Activated CD4-positive, alpha-beta T cell treated with anti-CD3 and anti-CD28 coated beads, Interleukin-2, amount 10 ng/mL, durations not matched to agents 7 days and 5 days (primary cell): ENCODE measurements at regions not wholly inside any gene's neighbourhood (a gene's known extent, or its start where the extent isn't known, plus 50 kb on each side); places are given as distances from the start of the nearest gene placed in this dataset.
"Not testable (repeated sequence)": the region's sequence is repeated elsewhere in the genome, so short reads cannot be mapped to it uniquely, and the experiment has no call there.

Experiments used
- CTCF ChIA-PET: fragments of 350-600 bp; sonication (Branson Sonifier 250); formaldehyde crosslinking; loops from one replicate; lab custom pipeline; 2021; ENCODE audit warnings: antibody characterized with exemption; lab: Charles Lee
- POLR2A ChIA-PET: fragments of 350-600 bp; sonication (Branson Sonifier 250); formaldehyde crosslinking; loops from one replicate; lab custom pipeline; 2021; ENCODE audit warnings: antibody characterized with exemption; lab: Charles Lee
- DNase-seq: peaks from one replicate; pipeline ENCODE4 v3.0.0-alpha.2; 2020
- H3K27ac Mint-ChIP-seq: one replicate; pipeline ENCODE4 v1.8.0; 2021; ENCODE audit warnings: mild to moderate bottlenecking, moderate library complexity, mixed read lengths
- H3K27me3 Mint-ChIP-seq: one replicate; pipeline ENCODE4 v1.8.0; 2021; ENCODE audit warnings: mixed read lengths
- H3K36me3 Mint-ChIP-seq: one replicate; pipeline ENCODE4 v1.8.0; 2021; ENCODE audit warnings: low read depth, mixed read lengths
- H3K4me1 Mint-ChIP-seq: one replicate; pipeline ENCODE4 v1.8.0; 2021; ENCODE audit warnings: mixed read lengths
- H3K4me3 Mint-ChIP-seq: one replicate; pipeline ENCODE4 v1.8.0; 2021; ENCODE audit warnings: mild to moderate bottlenecking, moderate library complexity, mixed read lengths
- H3K9me3 Mint-ChIP-seq: one replicate; pipeline ENCODE4 v1.8.0; 2021; ENCODE audit warnings: mixed read lengths

GRCh38 chr10:55837273-55837672, 523.8 kb downstream of the ZWINT start:
- Mint-ChIP-seq H3K27ac (no peak overlapping the region), H3K4me1 (no peaks in the 10 kb centered on the region), H3K4me3 (no peak overlapping the region), H3K27me3 (no peaks in the 10 kb centered on the region), H3K9me3 (peaks cover 2% of the 10 kb centered on the region), H3K36me3 (no peaks in the 10 kb centered on the region)
- no peak for DNase-seq
- ChIA-PET CTCF (no interaction called here), POLR2A (no interaction called here)

- POLR2A ChIA-PET, result no interaction called here
- Mint-ChIP-seq H3K4me1 (no peaks in the 10 kb centered on the region), H3K27me3 (no peaks in the 10 kb centered on the region), H3K9me3 (peaks cover 4% of the 10 kb centered on the region), H3K4me3 (no peak overlapping the region), H3K36me3 (no peaks in the 10 kb centered on the region), H3K27ac (no peak overlapping the region)
- CTCF ChIA-PET, result no interaction called here
- DNase-seq, result no peak
These were observed 539.0 kb downstream of the ZWINT start for GRCh38 chr10:55822096-55822495.

GRCh38 chr10:55820478-55820877, 540.6 kb downstream of the ZWINT start:
- Mint-ChIP-seq H3K4me1 (no peaks in the 10 kb centered on the region), H3K4me3 (no peak overlapping the region), H3K27me3 (no peaks in the 10 kb centered on the region), H3K27ac (no peak overlapping the region), H3K9me3 (peaks cover 4% of the 10 kb centered on the region), H3K36me3 (no peaks in the 10 kb centered on the region)
- CTCF ChIA-PET, result no interaction called here
- POLR2A ChIA-PET, result no interaction called here
- DNase-seq, result no peak

GRCh38 chr10:55820071-55820470, 541.0 kb downstream of the ZWINT start:
- no peak for DNase-seq
- Mint-ChIP-seq H3K4me1 (no peaks in the 10 kb centered on the region), H3K27ac (no peak overlapping the region), H3K27me3 (no peaks in the 10 kb centered on the region), H3K9me3 (peaks cover 4% of the 10 kb centered on the region), H3K4me3 (no peak overlapping the region), H3K36me3 (no peaks in the 10 kb centered on the region)
- ChIA-PET POLR2A (no interaction called here), CTCF (no interaction called here)

- DNase-seq, result no peak
- ChIA-PET POLR2A (no interaction called here), CTCF (no interaction called here)
- Mint-ChIP-seq H3K4me3 (no peak overlapping the region), H3K36me3 (no peaks in the 10 kb centered on the region), H3K27me3 (no peaks in the 10 kb centered on the region), H3K27ac (no peak overlapping the region), H3K4me1 (no peaks in the 10 kb centered on the region), H3K9me3 (no peaks in the 10 kb centered on the region)
These were observed 547.4 kb downstream of the ZWINT start for GRCh38 chr10:55813451-55814170.

GRCh38 chr10:55803055-55803454, 558.0 kb downstream of the ZWINT start:
- H3K4me1 Mint-ChIP-seq, result no peaks in the 10 kb centered on the region
- H3K4me3 Mint-ChIP-seq, result no peak overlapping the region
- H3K9me3 Mint-ChIP-seq, result peaks cover 4% of the 10 kb centered on the region
- CTCF ChIA-PET, result no interaction called here
- no peaks in the 10 kb centered on the region for H3K27me3 Mint-ChIP-seq
- no peaks in the 10 kb centered on the region for H3K36me3 Mint-ChIP-seq
- no peak for DNase-seq
- no peak overlapping the region for H3K27ac Mint-ChIP-seq
- POLR2A ChIA-PET, result no interaction called here

- Mint-ChIP-seq H3K36me3 (no peaks in the 10 kb centered on the region), H3K9me3 (peaks cover 4% of the 10 kb centered on the region), H3K27me3 (no peaks in the 10 kb centered on the region), H3K4me3 (no peak overlapping the region), H3K4me1 (no peaks in the 10 kb centered on the region), H3K27ac (no peak overlapping the region)
- ChIA-PET POLR2A (no interaction called here), CTCF (no interaction called here)
- no peak for DNase-seq
These were observed 559.8 kb downstream of the ZWINT start for GRCh38 chr10:55801353-55801661.

- no peak overlapping the region for H3K27ac Mint-ChIP-seq
- H3K36me3 Mint-ChIP-seq, result no peaks in the 10 kb centered on the region
- CTCF ChIA-PET, result no interaction called here
- peaks cover 4% of the 10 kb centered on the region for H3K9me3 Mint-ChIP-seq
- no peaks in the 10 kb centered on the region for H3K4me1 Mint-ChIP-seq
- POLR2A ChIA-PET, result no interaction called here
- H3K4me3 Mint-ChIP-seq, result no peak overlapping the region
- no peaks in the 10 kb centered on the region for H3K27me3 Mint-ChIP-seq
- DNase-seq, result no peak
These were observed 560.3 kb downstream of the ZWINT start for GRCh38 chr10:55800602-55801352.

GRCh38 chr10:55793024-55793423, 568.0 kb downstream of the ZWINT start:
- no peak overlapping the region for H3K27ac Mint-ChIP-seq
- no peaks in the 10 kb centered on the region for H3K36me3 Mint-ChIP-seq
- H3K9me3 Mint-ChIP-seq, result peaks cover 6% of the 10 kb centered on the region
- no peaks in the 10 kb centered on the region for H3K4me1 Mint-ChIP-seq
- no peaks in the 10 kb centered on the region for H3K27me3 Mint-ChIP-seq
- DNase-seq, result no peak
- no peak overlapping the region for H3K4me3 Mint-ChIP-seq
- POLR2A ChIA-PET, result no interaction called here
- CTCF ChIA-PET, result no interaction called here

GRCh38 chr10:55790276-55790675, 570.8 kb downstream of the ZWINT start:
- H3K9me3 Mint-ChIP-seq, H3K4me1 Mint-ChIP-seq, POLR2A ChIA-PET, H3K27ac Mint-ChIP-seq, CTCF ChIA-PET, H3K27me3 Mint-ChIP-seq, H3K4me3 Mint-ChIP-seq, H3K36me3 Mint-ChIP-seq, DNase-seq: not testable (repeated sequence)

- CTCF ChIA-PET, result no interaction called here
- DNase-seq, result no peak
- Mint-ChIP-seq H3K27me3 (no peaks in the 10 kb centered on the region), H3K36me3 (no peaks in the 10 kb centered on the region), H3K4me3 (no peak overlapping the region), H3K4me1 (no peaks in the 10 kb centered on the region), H3K9me3 (peaks cover 6% of the 10 kb centered on the region), H3K27ac (no peak overlapping the region)
- POLR2A ChIA-PET, result no interaction called here
These were observed 574.5 kb downstream of the ZWINT start for GRCh38 chr10:55786461-55787050.

- peaks cover 6% of the 10 kb centered on the region for H3K9me3 Mint-ChIP-seq
- no peaks in the 10 kb centered on the region for H3K27me3 Mint-ChIP-seq
- ChIA-PET CTCF (no interaction called here), POLR2A (no interaction called here)
- DNase-seq, result no peak
- H3K4me3 Mint-ChIP-seq, result no peak overlapping the region
- H3K4me1 Mint-ChIP-seq, result no peaks in the 10 kb centered on the region
- H3K36me3 Mint-ChIP-seq, result no peaks in the 10 kb centered on the region
- H3K27ac Mint-ChIP-seq, result no peak overlapping the region
These were observed 578.9 kb downstream of the ZWINT start for GRCh38 chr10:55782181-55782580.

GRCh38 chr10:55766212-55766611, 594.8 kb downstream of the ZWINT start:
- H3K27me3 Mint-ChIP-seq, result no peaks in the 10 kb centered on the region
- no peaks in the 10 kb centered on the region for H3K4me1 Mint-ChIP-seq
- DNase-seq, result no peak
- H3K4me3 Mint-ChIP-seq, result no peak overlapping the region
- ChIA-PET POLR2A (no interaction called here), CTCF (no interaction called here)
- no peaks in the 10 kb centered on the region for H3K9me3 Mint-ChIP-seq
- H3K27ac Mint-ChIP-seq, result no peak overlapping the region
- H3K36me3 Mint-ChIP-seq, result no peaks in the 10 kb centered on the region
